ENCODE measurements at regions not wholly inside any gene's neighbourhood (a gene's known extent, or its start where the extent isn't known, plus 50 kb on each side); places are given as distances from the start of the nearest gene placed in this dataset.
"Not testable (repeated sequence)": the region's sequence is repeated elsewhere in the genome, so short reads cannot be mapped to it uniquely, and the experiment has no call there.

DNA sequence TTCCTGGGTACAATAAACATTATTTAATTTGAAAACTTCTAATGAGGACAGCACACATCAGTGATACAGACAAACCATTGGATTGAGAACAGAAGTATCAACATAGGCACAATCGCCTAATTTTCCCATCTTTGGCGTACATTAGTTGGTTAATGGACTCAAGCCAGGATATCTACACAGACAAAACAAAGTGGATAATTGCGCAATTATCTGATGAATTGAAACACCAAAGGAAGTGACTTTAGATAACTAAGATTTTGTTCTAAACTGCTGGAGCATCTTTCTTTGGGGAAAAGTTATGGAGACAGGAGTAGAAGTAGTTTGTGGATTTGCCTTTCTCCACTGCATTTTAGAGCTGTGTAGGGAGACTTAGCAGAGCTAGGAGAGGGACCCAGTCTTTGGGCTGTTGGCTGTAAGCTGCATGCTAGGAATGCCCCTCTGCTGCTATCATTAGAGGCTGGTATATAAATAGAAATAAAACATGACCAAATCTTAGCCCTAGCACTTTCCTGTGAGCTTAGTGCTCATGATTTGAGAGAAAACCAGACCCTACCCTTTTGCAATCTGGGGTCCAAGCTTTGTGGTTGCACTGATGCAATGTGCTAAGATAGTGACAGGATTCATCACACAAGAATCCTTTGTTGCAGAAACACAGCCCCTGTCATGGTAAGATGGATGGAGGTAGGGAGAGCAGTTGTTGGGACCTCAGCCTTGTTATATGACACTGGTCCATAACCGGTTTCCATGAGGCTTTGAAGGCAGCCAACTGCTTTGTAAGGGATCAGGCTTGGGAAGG is 264.5 kb upstream of the PIK3C3 start:
- no peak for DNase-seq

- DNase-seq: no peak
These were observed 267.9 kb upstream of the PIK3C3 start for GRCh38 chr18:41687138-41687537.

DNA sequence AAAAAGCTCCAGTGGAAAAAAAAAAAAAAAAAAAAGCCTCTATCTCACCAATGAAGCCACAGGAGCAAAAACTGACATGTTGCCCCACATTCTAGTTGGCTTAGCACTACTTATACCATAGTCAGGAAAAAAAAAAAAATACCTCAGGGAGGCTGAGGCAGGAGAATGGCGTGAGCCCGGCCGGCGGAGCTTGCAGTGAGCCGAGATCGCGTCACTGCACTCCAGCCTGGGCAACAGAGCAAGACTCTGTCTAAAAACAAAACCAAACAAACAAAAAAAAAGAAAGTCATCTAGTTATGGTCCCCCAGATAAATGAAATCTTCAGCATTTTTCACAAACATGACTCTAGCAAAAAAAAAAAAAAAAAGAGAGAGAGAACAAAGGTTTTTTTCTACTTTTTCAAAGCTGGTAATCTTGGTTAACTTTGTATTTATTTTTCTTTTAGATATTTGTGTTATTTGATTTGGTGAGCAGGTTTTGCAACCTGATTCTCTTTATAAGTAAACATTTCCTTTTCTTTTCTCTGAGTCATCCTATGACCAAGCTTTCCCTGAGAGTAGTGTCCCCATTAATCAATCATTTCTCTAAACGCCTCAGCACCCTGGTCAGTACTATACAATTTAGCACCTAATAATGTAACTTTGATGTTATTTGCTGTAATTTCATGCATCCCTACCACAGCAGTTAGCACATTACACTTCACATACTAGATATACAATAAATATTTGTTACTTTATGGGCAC is 273.7 kb upstream of the PIK3C3 start:
- DNase-seq: no peak

DNA sequence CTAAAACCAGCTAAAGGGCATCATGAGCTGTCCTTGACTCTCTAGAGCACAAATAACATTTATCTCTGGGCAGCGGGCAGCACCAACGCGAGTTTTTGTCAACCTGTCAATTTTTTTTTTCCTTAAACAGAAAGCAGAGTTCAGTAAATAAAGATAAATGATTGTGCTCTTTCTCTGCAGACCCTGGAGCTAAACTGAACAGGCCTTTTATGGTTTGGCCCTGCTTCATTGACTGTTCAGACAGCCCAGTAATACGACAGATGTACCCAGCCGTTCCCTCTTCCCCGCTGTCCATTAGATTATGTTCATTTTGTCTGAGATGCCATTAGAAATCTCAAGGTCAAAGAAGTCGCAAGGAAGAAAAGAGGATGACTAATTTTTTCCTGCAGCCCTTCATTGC is 280.5 kb upstream of the PIK3C3 start:
- no peak for DNase-seq

DNA sequence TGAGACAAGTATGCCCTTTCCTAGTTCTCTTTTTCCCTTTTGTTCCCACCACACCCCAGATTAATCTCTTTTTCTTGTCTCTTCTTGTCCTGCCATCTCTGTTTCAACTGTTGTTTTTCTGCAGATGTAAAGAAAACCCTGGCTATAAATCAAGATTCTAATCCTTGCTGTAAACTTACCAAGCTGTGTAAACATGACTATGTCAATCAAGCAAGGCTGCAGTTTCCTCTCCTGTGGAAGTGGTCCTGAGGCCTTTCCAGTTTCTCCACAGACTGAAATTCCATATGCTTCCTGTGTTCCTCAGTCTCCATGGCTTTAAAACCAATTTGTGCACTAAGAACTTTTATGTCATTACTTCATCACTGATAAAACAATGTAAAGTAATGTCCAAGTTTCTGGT is 288.8 kb upstream of the PIK3C3 start:
- DNase-seq: no peak

DNA sequence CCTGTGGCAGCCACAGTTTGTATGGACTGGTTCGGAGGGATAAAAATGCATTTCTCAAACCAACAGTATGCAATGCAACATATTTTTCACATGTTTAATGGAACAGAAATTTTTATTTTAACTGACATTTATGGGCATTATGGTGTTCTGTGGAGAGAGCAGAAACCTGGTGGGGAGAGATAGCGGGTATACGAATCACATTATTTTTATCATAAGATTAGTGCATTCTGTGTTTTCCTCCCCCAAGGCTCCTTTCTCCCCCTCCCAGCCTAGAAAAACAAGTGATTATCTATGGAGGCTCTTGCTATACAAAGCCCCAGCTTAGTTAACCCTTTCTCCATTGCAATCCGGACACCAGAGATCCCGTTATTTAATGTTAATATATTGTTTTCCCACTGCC is 289.8 kb upstream of the PIK3C3 start:
- no peak for DNase-seq

- no peak for DNase-seq
These were observed 294.4 kb upstream of the PIK3C3 start for GRCh38 chr18:41660654-41661053.

GRCh38 chr18:41659438-41660130 is 295.4 kb upstream of the PIK3C3 start:
- DNase-seq: no peak

DNA sequence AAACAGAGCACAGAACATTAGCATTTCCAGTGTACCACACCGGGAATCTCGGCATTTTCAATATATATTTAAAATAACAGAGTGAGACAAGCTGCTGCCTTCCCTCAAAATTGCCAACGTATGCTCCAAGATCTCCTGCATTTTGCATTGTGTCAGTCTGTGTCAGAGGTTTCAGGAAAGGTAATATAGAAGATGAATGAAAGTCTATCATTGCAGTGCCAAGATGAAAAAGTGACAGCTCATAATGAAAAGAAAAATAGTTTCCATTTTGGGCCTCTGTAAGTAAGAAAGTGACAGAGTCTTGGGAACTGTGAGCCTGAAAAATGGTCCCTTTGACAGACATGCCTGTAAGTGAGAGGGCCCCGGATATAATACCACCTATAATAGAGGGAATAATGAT is 297.8 kb upstream of the PIK3C3 start:
- no peak for DNase-seq

GRCh38 chr18:41655074-41655473 is 300.0 kb upstream of the PIK3C3 start:
- DNase-seq: no peak

DNA sequence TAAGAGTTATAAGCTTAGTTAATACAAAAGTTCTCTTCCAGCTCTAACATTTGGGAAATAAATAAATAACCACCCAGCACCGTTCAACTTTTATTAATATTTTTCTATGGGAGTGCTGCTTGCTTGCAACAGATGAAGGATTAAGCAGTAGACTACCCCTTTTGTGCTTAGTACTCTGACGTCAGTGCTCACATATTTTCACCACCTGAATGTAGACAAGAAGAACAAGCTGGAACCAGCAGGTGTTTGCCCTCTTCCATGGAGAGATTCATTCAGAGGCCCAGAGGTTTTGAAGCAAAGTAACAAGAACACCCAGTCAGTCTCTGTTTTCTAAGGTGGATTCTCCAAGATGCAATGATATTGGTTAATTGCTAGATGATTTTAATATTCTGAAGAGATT is 307.1 kb upstream of the PIK3C3 start:
- DNase-seq: no peak

DNA sequence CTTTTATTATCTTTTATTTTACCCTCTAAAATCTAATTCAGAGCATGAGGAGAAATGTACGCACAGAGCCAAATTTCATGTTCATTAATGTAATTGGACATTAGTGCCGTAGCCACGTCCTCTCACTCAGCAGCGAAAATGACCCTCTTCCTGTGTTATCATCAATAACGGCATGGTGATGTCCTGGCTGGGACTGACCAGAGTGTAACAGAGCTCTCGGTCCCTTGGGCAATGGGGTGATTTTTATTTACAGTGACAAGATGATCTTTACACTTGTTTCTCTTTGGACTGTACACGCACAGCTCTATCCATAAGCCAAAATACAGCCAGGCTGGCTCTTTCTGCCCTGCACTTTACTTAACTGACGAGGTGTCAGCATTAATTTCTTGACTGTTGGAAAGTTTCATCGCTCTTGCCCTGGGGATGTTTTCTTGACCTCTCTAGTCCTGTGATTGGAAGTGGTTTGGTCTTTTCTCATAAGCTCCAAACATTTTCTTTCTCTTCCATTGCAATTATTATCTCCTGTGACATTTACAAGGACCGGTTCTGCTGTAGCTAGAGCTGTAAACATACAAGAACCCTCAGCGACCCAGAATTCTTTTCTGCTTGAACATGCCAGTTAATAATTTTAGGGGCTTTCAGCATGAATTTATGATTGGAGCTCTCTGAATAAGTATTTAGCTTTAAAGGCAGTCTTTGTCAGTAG is 308.0 kb upstream of the PIK3C3 start:
- no peak for DNase-seq

DNA sequence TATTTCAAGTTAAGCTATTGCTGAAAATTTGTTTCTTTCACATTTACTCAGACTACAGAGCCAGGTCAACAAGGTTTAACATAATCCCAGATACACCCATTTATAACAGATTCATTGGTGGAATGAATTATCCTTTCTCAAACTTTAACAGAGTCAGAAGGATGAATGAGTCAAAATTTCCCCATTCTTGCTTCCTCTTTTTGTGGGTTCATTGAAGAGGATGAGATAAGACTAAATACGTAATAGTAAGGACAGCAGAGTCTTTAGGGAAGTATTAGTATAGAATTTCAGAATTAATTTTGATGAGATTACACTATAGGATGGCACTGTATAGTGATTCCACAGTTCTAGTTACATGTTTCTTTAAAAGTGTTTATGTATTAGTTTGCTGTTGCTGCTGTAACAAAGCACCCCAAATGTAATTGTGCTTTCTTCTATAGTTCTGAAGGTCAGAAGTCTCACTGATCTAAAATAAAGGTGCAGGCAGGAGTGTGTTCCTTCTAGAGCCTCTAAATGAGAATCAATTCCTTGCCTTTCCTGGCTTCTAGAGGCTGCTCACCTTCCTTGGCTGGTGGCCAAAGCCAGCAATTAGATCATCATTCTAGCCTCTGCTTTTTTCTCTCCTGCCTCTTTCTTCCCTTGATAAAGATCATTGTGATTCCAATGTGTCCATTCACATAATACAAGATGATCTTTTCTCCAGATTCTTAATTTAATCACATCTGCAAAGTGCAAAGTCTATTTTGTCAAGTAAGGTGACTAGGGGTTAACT is 309.3 kb upstream of the PIK3C3 start:
- no peak for DNase-seq

GRCh38 chr18:41644466-41644865 is 310.6 kb upstream of the PIK3C3 start:
- DNase-seq: no peak

- DNase-seq: no peak
These were observed 311.6 kb upstream of the PIK3C3 start for GRCh38 chr18:41643427-41643826.

DNA sequence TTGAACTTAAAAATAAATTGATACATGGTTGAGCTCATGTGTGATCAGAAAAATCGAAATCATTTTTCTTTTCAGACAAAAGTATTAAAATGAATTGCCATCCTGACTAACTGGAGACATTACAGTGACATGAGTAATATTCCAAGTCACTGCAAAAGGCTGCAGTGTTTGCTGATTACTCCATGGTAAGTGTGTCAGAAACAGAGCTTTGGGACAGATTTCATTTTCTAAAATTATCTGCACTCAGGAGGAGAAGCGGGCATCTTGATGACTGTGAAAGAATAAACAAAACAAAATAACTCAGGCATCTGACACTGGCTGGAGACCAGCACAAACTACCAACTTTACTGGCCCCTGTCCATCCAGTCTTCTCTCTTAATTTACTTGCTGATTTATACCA is 312.3 kb upstream of the PIK3C3 start:
- DNase-seq: no peak

- DNase-seq: no peak
These were observed 315.8 kb upstream of the PIK3C3 start for GRCh38 chr18:41639218-41639617.

DNA sequence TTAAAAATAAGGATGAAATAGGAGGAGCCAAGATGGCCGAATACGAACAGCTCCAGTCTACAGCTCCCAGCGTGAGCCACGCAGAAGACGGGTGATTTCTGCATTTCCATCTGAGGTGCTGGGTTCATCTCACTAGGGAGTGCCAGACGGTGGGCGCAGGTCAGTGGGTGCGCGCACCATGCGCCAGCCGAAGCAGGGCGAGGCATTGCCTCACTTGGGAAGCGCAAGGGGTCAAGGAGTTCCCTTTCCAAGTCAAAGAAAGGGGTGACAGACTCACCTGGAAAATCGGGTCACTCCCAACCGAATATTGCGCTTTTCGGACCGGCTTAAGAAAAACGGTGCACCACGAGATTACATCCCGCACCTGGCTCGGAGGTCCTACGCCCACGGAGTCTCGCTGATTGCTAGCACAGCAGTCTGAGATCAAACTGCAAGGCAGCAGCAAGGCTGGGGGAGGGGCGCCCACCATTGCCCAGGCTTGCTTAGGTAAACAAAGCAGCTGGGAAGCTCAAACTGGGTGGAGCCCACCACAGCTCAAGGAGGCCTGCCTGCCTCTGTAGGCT is 323.2 kb upstream of the PIK3C3 start:
- DNase-seq: not testable (repeated sequence)

GRCh38 chr18:41630232-41630886 is 324.7 kb upstream of the PIK3C3 start:
- no peak for DNase-seq

DNA sequence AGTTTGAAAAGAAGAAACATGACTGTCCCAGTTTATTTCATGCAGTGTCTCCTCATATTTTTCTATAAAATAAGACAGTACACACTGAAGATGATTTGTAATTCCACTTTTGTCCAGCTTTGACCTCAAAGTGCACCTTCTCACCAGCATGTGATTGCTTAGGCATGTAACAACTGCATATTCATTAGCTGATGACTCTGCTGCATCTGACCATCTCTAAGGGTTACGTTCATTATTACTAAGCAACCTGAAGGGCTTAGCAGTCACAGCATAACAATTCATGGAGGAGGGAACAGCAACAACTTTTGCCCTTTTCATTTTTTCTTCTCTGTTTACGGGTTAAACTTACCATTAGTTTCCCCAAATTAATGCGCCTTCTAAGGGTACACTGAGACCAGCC is 330.6 kb upstream of the PIK3C3 start:
- DNase-seq: no peak

DNA sequence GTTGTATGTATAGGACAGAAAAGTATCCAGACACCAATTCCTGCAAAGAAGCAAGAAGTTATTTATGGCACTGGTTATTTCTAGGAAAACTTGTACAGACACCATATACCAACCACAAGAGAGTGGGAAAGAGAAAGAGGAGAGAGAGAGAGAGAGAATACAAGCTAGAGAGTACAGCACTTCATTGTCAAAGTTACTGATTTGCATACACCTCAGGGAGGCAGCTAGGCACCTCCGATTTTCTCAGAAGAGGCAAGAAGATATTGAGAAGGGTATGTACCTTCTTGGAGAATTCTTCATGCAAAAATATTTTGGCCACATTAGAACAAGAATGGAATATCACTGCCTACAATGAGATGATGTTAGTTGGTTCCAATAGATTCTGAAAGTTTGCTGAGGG is 333.9 kb upstream of the PIK3C3 start:
- no peak for DNase-seq

DNA sequence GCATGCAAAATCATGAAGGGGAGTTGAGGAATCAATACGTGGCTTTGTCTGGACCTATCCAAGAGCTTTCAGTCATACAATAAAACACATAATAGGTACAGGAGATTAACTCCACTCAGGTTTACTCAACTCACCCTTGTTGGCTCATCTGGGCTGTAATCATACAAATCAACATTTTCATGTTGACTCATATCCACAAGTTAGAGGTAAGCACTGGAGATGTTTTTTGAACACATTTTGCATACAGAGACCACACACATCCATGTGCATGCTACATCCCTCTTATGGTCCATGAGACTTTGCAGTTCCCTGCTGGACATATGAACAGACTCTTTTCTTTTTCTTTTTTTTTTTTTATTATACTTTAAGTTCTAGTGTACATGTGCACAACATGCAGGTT is 336.9 kb upstream of the PIK3C3 start:
- no peak for DNase-seq
